ENCODE measurements at regions not wholly inside any gene's neighbourhood (a gene's known extent, or its start where the extent isn't known, plus 50 kb on each side); places are given as distances from the start of the nearest gene placed in this dataset.
"Not testable (repeated sequence)": the region's sequence is repeated elsewhere in the genome, so short reads cannot be mapped to it uniquely, and the experiment has no call there.

DNA sequence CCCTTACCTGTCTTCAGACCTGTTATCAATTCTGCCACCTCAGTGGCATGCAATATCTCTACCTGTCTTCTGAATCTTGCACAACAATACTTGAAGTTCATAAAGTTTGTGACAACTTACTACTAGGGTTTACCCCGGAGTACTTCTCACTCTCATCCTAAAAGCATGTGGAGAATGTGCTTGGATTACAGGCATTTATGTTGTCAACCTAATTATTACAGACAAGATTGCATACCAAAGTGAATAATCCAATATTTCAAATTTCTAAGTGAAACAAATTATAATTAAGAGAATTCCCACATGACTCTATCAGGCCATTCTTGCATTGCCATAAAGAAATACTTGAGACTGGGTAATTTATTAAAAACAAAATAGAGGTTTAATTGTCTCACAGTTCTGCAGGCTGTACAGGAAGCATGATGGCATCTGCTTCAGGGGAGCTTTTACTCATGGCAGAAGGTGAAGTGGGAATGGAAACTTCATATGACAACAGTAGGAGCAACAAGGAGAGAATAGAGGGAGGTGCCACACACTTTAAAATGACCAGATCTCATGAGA lies 661.0 kb upstream of the SPRY2 start (continued):
- TF ChIP-seq, protein P1, sequence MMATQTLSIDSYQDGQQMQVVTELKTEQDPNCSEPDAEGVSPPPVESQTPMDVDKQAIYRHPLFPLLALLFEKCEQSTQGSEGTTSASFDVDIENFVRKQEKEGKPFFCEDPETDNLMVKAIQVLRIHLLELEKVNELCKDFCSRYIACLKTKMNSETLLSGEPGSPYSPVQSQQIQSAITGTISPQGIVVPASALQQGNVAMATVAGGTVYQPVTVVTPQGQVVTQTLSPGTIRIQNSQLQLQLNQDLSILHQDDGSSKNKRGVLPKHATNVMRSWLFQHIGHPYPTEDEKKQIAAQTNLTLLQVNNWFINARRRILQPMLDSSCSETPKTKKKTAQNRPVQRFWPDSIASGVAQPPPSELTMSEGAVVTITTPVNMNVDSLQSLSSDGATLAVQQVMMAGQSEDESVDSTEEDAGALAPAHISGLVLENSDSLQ (IDR thresholded peaks at IDR 0.05) = no peak

GRCh38 chr13:80998603-80999002 lies 657.7 kb upstream of the SPRY2 start:
- BruUV-seq (replicated peaks); intact Hi-C loops (cut with micrococcal nuclease; ENCODE audit: unreplicated experiment); in situ Hi-C loops (cut with MboI); H3K27ac ChIP-seq (ENCODE audit: control insufficient read depth, insufficient read depth); H3K4me3 ChIP-seq; ATAC-seq; CTCF ChIA-PET; H3K36me3 ChIP-seq (ENCODE audit: control insufficient read depth in 2 of 2, insufficient read depth in 2 of 2, low read length in 1 of 2); H3K4me1 ChIP-seq (ENCODE audit: control insufficient read depth, insufficient read depth, low read length); H3K79me2 ChIP-seq (ENCODE audit: control insufficient read depth, insufficient read depth, low read length); H3K4me2 ChIP-seq (ENCODE audit: control insufficient read depth, insufficient read depth); RAD21 ChIA-PET (ENCODE audit: unreplicated experiment); H3K9ac ChIP-seq (ENCODE audit: control insufficient read depth, insufficient read depth, low read length); POLR2A ChIA-PET; DNase-seq (ENCODE audit: low read depth, low spot score); H3K27me3 ChIP-seq (replicated peaks in 1 of 2; ENCODE audit: control insufficient read depth in 2 of 2, insufficient read depth in 2 of 2, low read length in 1 of 2); H3K9me3 ChIP-seq (replicated peaks; ENCODE audit: control insufficient read depth, insufficient read depth, low read length); SMC1A ChIA-PET (ENCODE audit: uncharacterized antibody, unreplicated experiment); FAIRE-seq; H4K20me1 ChIP-seq (ENCODE audit: control insufficient read depth, insufficient read depth); H2AFZ ChIP-seq (ENCODE audit: control insufficient read depth, low read depth, low read length): not testable (repeated sequence)
- 25% methylated on average over 5 of the region's 15 CpGs for WGBS (ENCODE audit: insufficient coverage, insufficient replicate concordance, low lambda C conversion rate, missing lambda C conversion rate)

GRCh38 chr13:80989747-80990146 lies 648.8 kb upstream of the SPRY2 start:
- DNase-seq (ENCODE audit: low read depth, low spot score) (no peak), ATAC-seq (no peak), FAIRE-seq (no peak)
- SMC1A ChIA-PET (ENCODE audit: uncharacterized antibody, unreplicated experiment) = interaction anchor here (1.3 to 1.6 kb wide), 2 partner anchors 15 to 68 kb away, joined by 3 to 5 read pairs; no protein-coding TSS in a partner anchor
- in situ Hi-C loops (cut with MboI) (no loop called here), intact Hi-C loops (cut with micrococcal nuclease; ENCODE audit: unreplicated experiment) (no loop called here)
- H3K4me1 ChIP-seq (ENCODE audit: control insufficient read depth, insufficient read depth, low read length) = no peaks in the 10 kb centered on the region
- no TSS peak for BruUV-seq (replicated peaks)
- WGBS (ENCODE audit: insufficient coverage, insufficient replicate concordance, low lambda C conversion rate, missing lambda C conversion rate) = 29% methylated on average over 1 of the region's 1 CpG
- no peak overlapping the region for H3K4me3 ChIP-seq
- POLR2A ChIA-PET = interaction anchor here (0.7 kb wide), 1 partner anchor 35 kb away, joined by 3 read pairs; no protein-coding TSS in a partner anchor
- no peak overlapping the region for H3K4me2 ChIP-seq (ENCODE audit: control insufficient read depth, insufficient read depth)
- H3K79me2 ChIP-seq (ENCODE audit: control insufficient read depth, insufficient read depth, low read length) = no peaks in the 10 kb centered on the region
- RAD21 ChIA-PET (ENCODE audit: unreplicated experiment) = no interaction called here
- CTCF ChIA-PET = interaction anchor here (4.8 kb wide), 1 partner anchor 28 kb away, joined by 15 read pairs; no protein-coding TSS in a partner anchor
- H3K36me3 ChIP-seq (ENCODE audit: control insufficient read depth in 2 of 2, insufficient read depth in 2 of 2, low read length in 1 of 2) = no peaks in the 10 kb centered on the region
- no peaks in the 10 kb centered on the region for H3K9me3 ChIP-seq (replicated peaks; ENCODE audit: control insufficient read depth, insufficient read depth, low read length)
- H2AFZ ChIP-seq (ENCODE audit: control insufficient read depth, low read depth, low read length) = no peak overlapping the region
- H3K27me3 ChIP-seq (replicated peaks in 1 of 2; ENCODE audit: control insufficient read depth in 2 of 2, insufficient read depth in 2 of 2, low read length in 1 of 2) = no peaks in the 10 kb centered on the region
- no peak overlapping the region for H3K9ac ChIP-seq (ENCODE audit: control insufficient read depth, insufficient read depth, low read length)
- H4K20me1 ChIP-seq (ENCODE audit: control insufficient read depth, insufficient read depth) = no peaks in the 10 kb centered on the region
- H3K27ac ChIP-seq (ENCODE audit: control insufficient read depth, insufficient read depth) = no peak overlapping the region
- TF ChIP-seq CHD4 (IDR thresholded peaks at IDR 0.05) (no peak), BCLAF1 (IDR thresholded peaks at IDR 0.05) (no peak), KAT2A (conservative IDR thresholded peaks at IDR 0.05; ENCODE audit: control insufficient read depth, low read depth, low read length) (no peak), ZNF622 (IDR thresholded peaks at IDR 0.05) (no peak), CHD2 (IDR thresholded peaks at IDR 0.05; ENCODE audit: borderline replicate concordance, low read depth, low read length) (no peak), TAF1 (IDR thresholded peaks at IDR 0.05; ENCODE audit: borderline replicate concordance, low read depth, low read length) (no peak)
- TF ChIP-seq, protein P2, sequence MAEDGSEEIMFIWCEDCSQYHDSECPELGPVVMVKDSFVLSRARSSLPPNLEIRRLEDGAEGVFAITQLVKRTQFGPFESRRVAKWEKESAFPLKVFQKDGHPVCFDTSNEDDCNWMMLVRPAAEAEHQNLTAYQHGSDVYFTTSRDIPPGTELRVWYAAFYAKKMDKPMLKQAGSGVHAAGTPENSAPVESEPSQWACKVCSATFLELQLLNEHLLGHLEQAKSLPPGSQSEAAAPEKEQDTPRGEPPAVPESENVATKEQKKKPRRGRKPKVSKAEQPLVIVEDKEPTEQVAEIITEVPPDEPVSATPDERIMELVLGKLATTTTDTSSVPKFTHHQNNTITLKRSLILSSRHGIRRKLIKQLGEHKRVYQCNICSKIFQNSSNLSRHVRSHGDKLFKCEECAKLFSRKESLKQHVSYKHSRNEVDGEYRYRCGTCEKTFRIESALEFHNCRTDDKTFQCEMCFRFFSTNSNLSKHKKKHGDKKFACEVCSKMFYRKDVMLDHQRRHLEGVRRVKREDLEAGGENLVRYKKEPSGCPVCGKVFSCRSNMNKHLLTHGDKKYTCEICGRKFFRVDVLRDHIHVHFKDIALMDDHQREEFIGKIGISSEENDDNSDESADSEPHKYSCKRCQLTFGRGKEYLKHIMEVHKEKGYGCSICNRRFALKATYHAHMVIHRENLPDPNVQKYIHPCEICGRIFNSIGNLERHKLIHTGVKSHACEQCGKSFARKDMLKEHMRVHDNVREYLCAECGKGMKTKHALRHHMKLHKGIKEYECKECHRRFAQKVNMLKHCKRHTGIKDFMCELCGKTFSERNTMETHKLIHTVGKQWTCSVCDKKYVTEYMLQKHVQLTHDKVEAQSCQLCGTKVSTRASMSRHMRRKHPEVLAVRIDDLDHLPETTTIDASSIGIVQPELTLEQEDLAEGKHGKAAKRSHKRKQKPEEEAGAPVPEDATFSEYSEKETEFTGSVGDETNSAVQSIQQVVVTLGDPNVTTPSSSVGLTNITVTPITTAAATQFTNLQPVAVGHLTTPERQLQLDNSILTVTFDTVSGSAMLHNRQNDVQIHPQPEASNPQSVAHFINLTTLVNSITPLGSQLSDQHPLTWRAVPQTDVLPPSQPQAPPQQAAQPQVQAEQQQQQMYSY (CRISPR knock-in tag; IDR thresholded peaks at IDR 0.05) = no peak

All from GM12878 (cell line).